Fibroblast of lung (primary cell): ENCODE measurements at regions not wholly inside any gene's neighbourhood (a gene's known extent, or its start where the extent isn't known, plus 50 kb on each side); places are given as distances from the start of the nearest gene placed in this dataset.

Experiments used
- CTCF ChIP-seq, 2 donors: IDR thresholded peaks in 1 of 2; conservative IDR thresholded peaks in 1 of 2; 1 replicate in 1 of 2; 2 replicates in 1 of 2; pipeline ENCODE4 v1.5.1; 2011 to 2012; ENCODE audit warnings: low read length in 2 of 2, control low read depth in 1 of 2, inconsistent platforms in 1 of 2, low read depth in 1 of 2, mild to moderate bottlenecking in 1 of 2
- EZH2 ChIP-seq: IDR thresholded peaks from 2 replicates; pipeline ENCODE4 v1.5.1; 2012; ENCODE audit warnings: low read length, control low read depth, mild to moderate bottlenecking; ENCODE audit errors: missing control alignments

- TF ChIP-seq CTCF (conservative IDR thresholded peaks at IDR 0.05 in 1 of 2, IDR thresholded peaks at IDR 0.05 in 1 of 2; ENCODE audit: low read depth in 1 of 2, low read length in 2 of 2) (no peak), EZH2 (no peak)
Observed at GRCh38 chr2:166675553-166675952, 181.5 kb upstream of the SCN7A start.
